ENCODE measurements at regions not wholly inside any gene's neighbourhood (a gene's known extent, or its start where the extent isn't known, plus 50 kb on each side); places are given as distances from the start of the nearest gene placed in this dataset.

GRCh38 chr5:158530115-158530514, 569.6 kb downstream of the EBF1 start:
- Mint-ChIP-seq H3K9me3 (no peaks in the 10 kb centered on the region), H3K36me3 (ENCODE audit: low read depth) (no peaks in the 10 kb centered on the region), H3K27me3 (ENCODE audit: insufficient read depth) (no peaks in the 10 kb centered on the region), H3K4me1 (no peaks in the 10 kb centered on the region), H3K27ac (no peak overlapping the region), H3K4me3 (no peak overlapping the region)
- TF ChIP-seq CTCF (conservative IDR thresholded peaks at IDR 0.05) = no peak
- no peak for DNase-seq
- Histone ChIP-seq H3K9ac (ENCODE audit: extremely low read depth, low read length, poor library complexity, severe bottlenecking) (no peak overlapping the region), H3K27me3 (ENCODE audit: control insufficient read depth, insufficient read depth, low read length, poor library complexity, severe bottlenecking) (no peaks in the 10 kb centered on the region), H3K27ac (ENCODE audit: low read depth, low read length) (no peak overlapping the region), H3K36me3 (ENCODE audit: control insufficient read depth, insufficient read depth, low read length) (no peaks in the 10 kb centered on the region), H3K4me3 (ENCODE audit: low read length) (no peak overlapping the region), H3K4me1 (ENCODE audit: control insufficient read depth, insufficient read depth, low read length) (no peaks in the 10 kb centered on the region), H3K9me3 (ENCODE audit: control insufficient read depth, low read length) (no peaks in the 10 kb centered on the region)

GRCh38 chr5:158529454-158529853, 570.3 kb downstream of the EBF1 start:
- WGBS, 2 experiments (ENCODE audit: insufficient coverage in 1 of 2, insufficient read length in 1 of 2) = 81 to 89% methylated on average over 3 to 5 of the region's 5 CpGs

GRCh38 chr5:158525663-158526062, 574.1 kb downstream of the EBF1 start:
- no peaks in the 10 kb centered on the region for H3K4me1 Mint-ChIP-seq
- H3K4me3 ChIP-seq (ENCODE audit: low read length) = no peak overlapping the region
- no peaks in the 10 kb centered on the region for H3K36me3 Mint-ChIP-seq (ENCODE audit: low read depth)
- H3K27ac ChIP-seq (ENCODE audit: low read depth, low read length) = no peak overlapping the region
- no peaks in the 10 kb centered on the region for H3K36me3 ChIP-seq (ENCODE audit: control insufficient read depth, insufficient read depth, low read length)
- no peaks in the 10 kb centered on the region for H3K27me3 Mint-ChIP-seq (ENCODE audit: insufficient read depth)
- no peaks in the 10 kb centered on the region for H3K27me3 ChIP-seq (ENCODE audit: control insufficient read depth, insufficient read depth, low read length, poor library complexity, severe bottlenecking)
- no peak for TF ChIP-seq CTCF (conservative IDR thresholded peaks at IDR 0.05)
- H3K4me3 Mint-ChIP-seq = no peak overlapping the region
- no peaks in the 10 kb centered on the region for H3K9me3 ChIP-seq (ENCODE audit: control insufficient read depth, low read length)
- no peaks in the 10 kb centered on the region for H3K9me3 Mint-ChIP-seq
- 90 to 94% methylated on average over 1 to 4 of the region's 4 CpGs for WGBS, 2 experiments (ENCODE audit: insufficient coverage in 1 of 2, insufficient read length in 1 of 2)
- H3K9ac ChIP-seq (ENCODE audit: extremely low read depth, low read length, poor library complexity, severe bottlenecking) = no peak overlapping the region
- H3K4me1 ChIP-seq (ENCODE audit: control insufficient read depth, insufficient read depth, low read length) = no peaks in the 10 kb centered on the region
- DNase-seq = no peak
- H3K27ac Mint-ChIP-seq = no peak overlapping the region

More at GRCh38 chr5:158529454-158529853, 570.3 kb downstream of the EBF1 start:
- TF ChIP-seq CTCF (conservative IDR thresholded peaks at IDR 0.05) = no peak
- H3K36me3 Mint-ChIP-seq (ENCODE audit: low read depth) = no peaks in the 10 kb centered on the region
- H3K4me1 Mint-ChIP-seq = no peaks in the 10 kb centered on the region
- Histone ChIP-seq H3K27ac (ENCODE audit: low read depth, low read length) (no peak overlapping the region), H3K27me3 (ENCODE audit: control insufficient read depth, insufficient read depth, low read length, poor library complexity, severe bottlenecking) (no peaks in the 10 kb centered on the region), H3K9ac (ENCODE audit: extremely low read depth, low read length, poor library complexity, severe bottlenecking) (no peak overlapping the region), H3K9me3 (ENCODE audit: control insufficient read depth, low read length) (no peaks in the 10 kb centered on the region), H3K4me1 (ENCODE audit: control insufficient read depth, insufficient read depth, low read length) (no peaks in the 10 kb centered on the region), H3K4me3 (ENCODE audit: low read length) (no peak overlapping the region), H3K36me3 (ENCODE audit: control insufficient read depth, insufficient read depth, low read length) (no peaks in the 10 kb centered on the region)
- H3K4me3 Mint-ChIP-seq = no peak overlapping the region
- DNase-seq = no peak
- H3K27ac Mint-ChIP-seq = no peak overlapping the region
- no peaks in the 10 kb centered on the region for H3K9me3 Mint-ChIP-seq
- H3K27me3 Mint-ChIP-seq (ENCODE audit: insufficient read depth) = no peaks in the 10 kb centered on the region

Measured in endodermal cell (in vitro differentiated cells).